Stomach (tissue), 4 donors: ENCODE measurements at regions not wholly inside any gene's neighbourhood (a gene's known extent, or its start where the extent isn't known, plus 50 kb on each side); places are given as distances from the start of the nearest gene placed in this dataset.

ENCODE experiments used
- CTCF ChIP-seq, 7 experiments: fragments of 450-650 bp in 4 of 7; fragments of 200-600 bp in 3 of 7; sonication (generic) in 3 of 7; IDR thresholded peaks; one replicate each; pipeline ENCODE4 v1.5.1; 2016 to 2019; ENCODE audit warnings: antibody characterized with exemption in 7 of 7, control low read depth in 2 of 7, mild to moderate bottlenecking in 1 of 7
- POLR2AphosphoS5 ChIP-seq, 3 donors: sonication (generic); formaldehyde crosslinking; IDR thresholded peaks; one replicate each; pipeline ENCODE4 v1.6.1; 2016; ENCODE audit warnings: antibody characterized with exemption in 3 of 3

GRCh38 chr13:72029981-72030380, 163.0 kb upstream of the DACH1 start:
- no peak for TF ChIP-seq POLR2AphosphoS5 (IDR thresholded peaks at IDR 0.05)
- no peak for TF ChIP-seq CTCF (IDR thresholded peaks at IDR 0.05)
